ENCODE measurements at regions not wholly inside any gene's neighbourhood (a gene's known extent, or its start where the extent isn't known, plus 50 kb on each side); places are given as distances from the start of the nearest gene placed in this dataset.

DNA sequence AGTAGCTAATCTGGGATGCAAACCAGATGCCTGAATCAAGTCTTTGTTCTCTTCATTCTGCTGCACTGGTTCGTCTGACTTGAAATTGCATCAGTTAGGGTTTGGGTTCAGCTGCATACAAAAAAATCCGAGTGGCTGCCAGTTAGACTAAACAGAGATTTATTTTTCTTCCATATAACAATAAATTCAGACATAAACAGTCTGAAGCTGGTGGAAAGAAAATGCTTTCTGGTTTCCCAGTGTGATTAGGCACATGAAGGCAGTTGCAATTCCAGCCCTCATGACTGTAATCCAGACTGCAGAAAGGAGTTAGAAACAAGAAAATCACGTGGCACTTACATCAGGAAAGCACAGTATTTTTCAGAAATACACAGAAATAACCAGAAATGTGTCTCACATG lies 930.7 kb downstream of the MCTP2 start:
- no peak overlapping the region for H3K4me3 ChIP-seq (ENCODE audit: low read depth, low read length)
- TF ChIP-seq, protein P1, sequence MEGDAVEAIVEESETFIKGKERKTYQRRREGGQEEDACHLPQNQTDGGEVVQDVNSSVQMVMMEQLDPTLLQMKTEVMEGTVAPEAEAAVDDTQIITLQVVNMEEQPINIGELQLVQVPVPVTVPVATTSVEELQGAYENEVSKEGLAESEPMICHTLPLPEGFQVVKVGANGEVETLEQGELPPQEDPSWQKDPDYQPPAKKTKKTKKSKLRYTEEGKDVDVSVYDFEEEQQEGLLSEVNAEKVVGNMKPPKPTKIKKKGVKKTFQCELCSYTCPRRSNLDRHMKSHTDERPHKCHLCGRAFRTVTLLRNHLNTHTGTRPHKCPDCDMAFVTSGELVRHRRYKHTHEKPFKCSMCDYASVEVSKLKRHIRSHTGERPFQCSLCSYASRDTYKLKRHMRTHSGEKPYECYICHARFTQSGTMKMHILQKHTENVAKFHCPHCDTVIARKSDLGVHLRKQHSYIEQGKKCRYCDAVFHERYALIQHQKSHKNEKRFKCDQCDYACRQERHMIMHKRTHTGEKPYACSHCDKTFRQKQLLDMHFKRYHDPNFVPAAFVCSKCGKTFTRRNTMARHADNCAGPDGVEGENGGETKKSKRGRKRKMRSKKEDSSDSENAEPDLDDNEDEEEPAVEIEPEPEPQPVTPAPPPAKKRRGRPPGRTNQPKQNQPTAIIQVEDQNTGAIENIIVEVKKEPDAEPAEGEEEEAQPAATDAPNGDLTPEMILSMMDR (IDR thresholded peaks at IDR 0.05; ENCODE audit: low read depth, low read length), result no peak

DNA sequence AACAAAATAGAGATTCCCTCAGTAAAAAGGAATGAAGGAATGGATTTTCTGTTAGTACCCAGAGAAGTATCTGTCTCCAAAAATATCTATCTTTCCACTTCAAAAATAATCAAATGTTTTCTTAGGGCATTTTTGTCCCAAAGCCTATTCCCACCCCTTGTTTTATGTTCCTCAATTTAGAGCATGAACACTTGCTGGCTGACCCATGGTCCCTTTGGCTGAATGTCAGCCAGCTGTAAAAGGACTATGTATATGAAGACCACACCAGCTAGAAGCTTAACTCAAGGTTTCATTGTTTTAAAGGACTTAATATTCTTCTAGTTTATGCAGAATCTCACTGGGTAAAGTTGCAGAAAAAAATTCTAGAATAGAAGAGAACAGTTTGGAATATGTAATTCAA lies 931.2 kb downstream of the MCTP2 start:
- TF ChIP-seq, protein P1 (IDR thresholded peaks at IDR 0.05; ENCODE audit: low read depth, low read length), result no peak
- H3K4me3 ChIP-seq (ENCODE audit: low read depth, low read length), result no peak overlapping the region

DNA sequence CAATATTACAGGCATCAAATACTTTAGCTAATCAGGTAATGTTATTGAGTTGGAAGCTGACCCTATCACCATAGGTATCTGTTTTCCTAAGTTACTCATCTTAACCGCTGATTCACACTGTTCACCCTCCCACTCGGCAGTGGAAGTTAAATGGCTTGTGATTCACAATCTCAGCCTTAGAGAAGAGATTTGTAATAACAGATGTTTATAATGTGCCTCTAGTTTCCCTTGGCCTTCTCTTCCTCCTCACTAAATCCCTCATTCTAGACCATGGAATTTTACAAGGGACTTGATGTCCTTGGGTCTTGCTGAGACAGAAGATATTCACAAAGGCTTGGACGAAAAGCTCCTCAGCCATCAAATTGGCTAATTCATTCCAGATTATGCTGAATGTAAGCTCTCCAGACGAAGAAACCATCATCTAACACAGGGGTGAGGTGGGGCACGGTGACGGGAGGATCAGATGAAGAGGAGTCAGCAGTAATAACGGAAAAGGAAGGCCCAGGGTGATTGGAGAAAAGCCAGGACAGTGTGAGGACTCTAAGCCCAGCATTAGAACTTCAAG lies 931.7 kb downstream of the MCTP2 start:
- TF ChIP-seq, protein P1 (IDR thresholded peaks at IDR 0.05; ENCODE audit: low read depth, low read length), result no peak
- H3K4me3 ChIP-seq (ENCODE audit: low read depth, low read length), result no peak overlapping the region

DNA sequence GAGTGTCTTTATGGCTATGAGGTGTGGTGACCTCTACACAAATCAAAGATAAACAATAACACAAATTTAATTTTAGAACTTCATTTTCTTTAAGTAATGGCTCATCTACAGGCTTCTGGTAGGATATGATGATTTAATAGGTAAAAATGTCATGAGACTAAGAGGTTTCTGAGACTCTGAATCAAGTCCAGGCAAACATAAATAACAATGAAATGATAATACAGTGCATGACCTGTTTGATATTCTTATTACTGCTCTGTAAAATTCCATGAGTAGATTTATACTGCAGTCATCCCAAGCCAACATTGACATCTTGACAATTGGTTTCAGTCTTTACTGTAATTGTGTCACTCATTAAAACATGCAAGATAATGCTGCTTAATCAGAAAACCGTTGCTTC lies 936.8 kb downstream of the MCTP2 start:
- TF ChIP-seq, protein P1 (IDR thresholded peaks at IDR 0.05; ENCODE audit: low read depth, low read length), result no peak
- H3K4me3 ChIP-seq (ENCODE audit: low read depth, low read length), result no peak overlapping the region

DNA sequence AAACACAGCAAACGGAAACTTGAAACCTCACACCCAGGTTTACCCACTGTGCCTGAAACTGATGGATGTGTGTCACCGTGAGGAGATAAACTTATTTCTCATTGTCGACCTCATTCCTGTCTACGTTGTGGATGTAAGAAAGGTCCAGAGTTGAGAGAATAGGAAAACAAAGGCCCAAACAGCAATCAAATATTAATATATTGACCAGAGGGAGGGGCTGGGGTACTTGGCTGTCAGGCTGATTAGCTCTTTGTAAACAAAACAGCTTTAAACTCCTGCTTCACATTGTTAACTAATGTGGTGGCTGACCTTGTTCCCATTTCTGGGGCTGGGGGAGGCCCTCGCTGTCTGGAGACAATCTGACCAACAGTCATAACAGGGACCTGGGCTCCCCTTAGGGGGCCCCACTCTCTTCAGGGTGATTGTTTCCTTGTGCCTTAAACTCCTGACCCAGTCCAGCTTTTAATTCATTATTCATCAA lies 937.6 kb downstream of the MCTP2 start:
- H3K4me3 ChIP-seq (ENCODE audit: low read depth, low read length), result no peak overlapping the region
- TF ChIP-seq, protein P1 (IDR thresholded peaks at IDR 0.05; ENCODE audit: low read depth, low read length), result no peak

DNA sequence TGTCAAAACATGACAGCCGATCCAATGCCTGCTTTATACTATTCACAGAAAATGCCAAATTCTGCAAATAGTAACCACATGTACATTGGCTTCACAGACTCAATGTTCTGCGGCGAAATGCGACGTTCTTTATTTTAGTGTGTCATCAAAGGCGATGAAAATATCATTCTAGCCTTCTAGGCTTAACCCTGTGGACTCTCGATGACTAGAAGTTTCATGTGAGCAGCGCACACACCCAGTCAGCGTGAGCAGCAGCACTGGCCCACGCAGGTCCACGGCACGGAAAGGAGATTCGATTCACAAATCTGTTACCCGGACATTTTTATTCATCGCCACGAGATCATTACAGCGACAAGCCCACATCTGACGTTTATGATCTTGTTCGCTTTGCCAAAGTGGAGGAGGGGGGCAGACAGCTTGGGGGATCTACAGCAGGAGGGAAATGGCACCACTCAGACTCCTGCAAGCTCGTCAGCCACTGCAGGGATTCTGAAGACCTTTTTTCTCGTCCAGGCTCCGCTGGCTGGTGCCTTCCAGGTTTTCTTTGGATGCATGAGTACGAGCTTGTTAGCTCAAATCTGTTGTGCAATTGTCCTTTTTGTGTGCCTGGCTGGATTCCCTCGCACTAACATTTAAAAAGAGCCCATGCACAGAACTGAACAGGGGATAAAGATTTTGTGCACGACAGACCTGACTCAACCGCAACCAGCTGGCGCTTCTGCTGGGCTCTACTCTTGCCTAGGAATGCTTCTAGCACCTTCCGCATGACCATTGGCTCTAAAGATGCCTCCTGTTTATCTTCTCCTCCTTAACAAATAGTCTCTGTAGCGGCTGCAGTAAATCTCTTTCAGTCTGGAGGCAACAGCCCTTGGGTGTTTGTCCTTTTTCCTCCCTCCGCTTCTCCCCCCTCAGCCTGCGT lies 938.4 kb downstream of the MCTP2 start:
- H3K4me3 ChIP-seq (ENCODE audit: low read depth, low read length), result no peak overlapping the region
- TF ChIP-seq, protein P1 (IDR thresholded peaks at IDR 0.05; ENCODE audit: low read depth, low read length), result no peak
